ENCODE measurements at regions not wholly inside any gene's neighbourhood (a gene's known extent, or its start where the extent isn't known, plus 50 kb on each side); places are given as distances from the start of the nearest gene placed in this dataset.
A peak's percentile ranks its signal among the peaks of the same experiment; 100 is the strongest.

DNA sequence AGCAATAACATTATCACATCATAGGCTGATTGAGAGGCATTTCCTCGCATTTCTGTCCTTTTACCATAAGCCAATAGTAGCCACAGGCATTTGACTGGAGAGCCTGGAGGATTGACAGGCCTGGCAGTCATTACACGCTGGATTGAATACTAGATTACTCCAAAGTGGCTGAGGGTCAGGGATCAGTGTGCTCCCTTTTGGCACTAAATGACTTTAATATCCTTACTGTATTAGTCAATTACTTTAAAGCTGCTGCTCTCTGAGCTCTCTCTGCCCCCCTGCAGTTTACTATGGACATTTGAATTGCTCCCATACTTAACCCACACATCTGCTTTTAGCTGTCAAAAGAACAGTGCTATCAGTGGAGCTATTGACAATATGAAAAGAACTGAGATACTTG, 302.0 kb downstream of the TFEC start:
- TF ChIP-seq, protein P1, sequence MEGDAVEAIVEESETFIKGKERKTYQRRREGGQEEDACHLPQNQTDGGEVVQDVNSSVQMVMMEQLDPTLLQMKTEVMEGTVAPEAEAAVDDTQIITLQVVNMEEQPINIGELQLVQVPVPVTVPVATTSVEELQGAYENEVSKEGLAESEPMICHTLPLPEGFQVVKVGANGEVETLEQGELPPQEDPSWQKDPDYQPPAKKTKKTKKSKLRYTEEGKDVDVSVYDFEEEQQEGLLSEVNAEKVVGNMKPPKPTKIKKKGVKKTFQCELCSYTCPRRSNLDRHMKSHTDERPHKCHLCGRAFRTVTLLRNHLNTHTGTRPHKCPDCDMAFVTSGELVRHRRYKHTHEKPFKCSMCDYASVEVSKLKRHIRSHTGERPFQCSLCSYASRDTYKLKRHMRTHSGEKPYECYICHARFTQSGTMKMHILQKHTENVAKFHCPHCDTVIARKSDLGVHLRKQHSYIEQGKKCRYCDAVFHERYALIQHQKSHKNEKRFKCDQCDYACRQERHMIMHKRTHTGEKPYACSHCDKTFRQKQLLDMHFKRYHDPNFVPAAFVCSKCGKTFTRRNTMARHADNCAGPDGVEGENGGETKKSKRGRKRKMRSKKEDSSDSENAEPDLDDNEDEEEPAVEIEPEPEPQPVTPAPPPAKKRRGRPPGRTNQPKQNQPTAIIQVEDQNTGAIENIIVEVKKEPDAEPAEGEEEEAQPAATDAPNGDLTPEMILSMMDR (conservative IDR thresholded peaks at IDR 0.05) = no peak
- no peak overlapping the region for H3K27ac ChIP-seq

DNA sequence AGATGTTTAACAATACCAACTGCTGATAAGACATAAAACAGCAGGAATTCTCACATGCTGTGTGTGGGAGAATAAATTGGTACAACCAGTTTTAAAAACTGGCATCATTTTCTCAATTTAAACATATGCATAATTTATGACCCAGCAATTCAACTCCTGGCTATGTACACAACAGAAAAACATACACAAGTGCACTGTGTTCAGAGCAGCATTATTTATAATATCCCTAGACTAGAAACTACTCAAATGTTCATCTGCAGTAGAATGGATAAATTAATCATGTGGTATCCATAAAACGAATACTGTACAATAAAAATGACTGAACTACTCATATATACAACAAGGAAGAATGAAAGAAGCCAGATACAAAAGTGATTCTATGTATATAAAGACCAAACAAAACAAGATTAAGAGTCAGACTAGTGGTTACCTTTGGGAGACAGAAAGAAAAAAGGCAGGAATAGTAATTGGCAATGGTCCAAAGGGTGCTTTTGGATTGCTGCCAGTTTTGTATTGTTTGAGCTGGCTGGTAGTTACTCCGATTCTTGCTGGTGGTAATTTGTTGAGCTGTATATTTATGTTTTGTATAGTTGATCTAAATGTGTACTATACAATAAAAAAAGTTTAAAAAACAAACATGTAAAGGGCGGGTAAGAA, 306.0 kb downstream of the TFEC start:
- 0 out of 2 replicates have a peak overlapping the region, but pooled peaks have one; percentile 8 for H3K27ac ChIP-seq
- TF ChIP-seq, protein P1 (conservative IDR thresholded peaks at IDR 0.05) = no peak

DNA sequence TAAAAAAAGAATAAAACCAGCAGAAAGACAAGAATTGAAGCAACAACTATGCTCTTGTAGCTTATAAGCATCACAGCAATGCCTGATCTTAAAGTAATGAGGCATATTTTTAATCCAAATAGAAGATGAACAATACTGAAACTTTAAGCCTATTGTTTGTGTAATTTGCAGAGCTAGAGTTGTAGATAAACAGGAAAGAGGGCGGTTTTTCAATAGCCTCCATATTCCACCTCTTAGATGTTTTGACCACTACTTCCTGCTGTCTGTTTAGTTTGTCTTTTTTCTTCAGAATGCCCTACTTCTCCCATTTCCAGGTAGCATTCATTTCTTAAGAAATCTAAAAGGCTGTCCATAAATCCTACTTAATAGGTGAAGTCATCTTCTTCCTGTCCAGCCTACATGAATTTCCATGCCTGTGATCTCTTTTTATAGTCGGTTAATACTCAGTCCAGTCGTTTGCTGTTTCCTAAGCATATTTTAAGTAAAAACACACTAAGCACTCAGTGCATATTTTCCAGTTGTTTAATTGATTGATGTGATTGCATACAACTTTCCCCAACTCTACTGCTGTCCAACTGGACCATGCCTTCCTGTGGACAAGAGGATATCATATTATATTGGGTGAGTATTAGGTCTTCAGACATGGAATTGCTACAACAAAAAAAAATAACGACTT, 308.1 kb downstream of the TFEC start:
- no peak overlapping the region for H3K27ac ChIP-seq
- TF ChIP-seq, protein P1 (conservative IDR thresholded peaks at IDR 0.05) = no peak

DNA sequence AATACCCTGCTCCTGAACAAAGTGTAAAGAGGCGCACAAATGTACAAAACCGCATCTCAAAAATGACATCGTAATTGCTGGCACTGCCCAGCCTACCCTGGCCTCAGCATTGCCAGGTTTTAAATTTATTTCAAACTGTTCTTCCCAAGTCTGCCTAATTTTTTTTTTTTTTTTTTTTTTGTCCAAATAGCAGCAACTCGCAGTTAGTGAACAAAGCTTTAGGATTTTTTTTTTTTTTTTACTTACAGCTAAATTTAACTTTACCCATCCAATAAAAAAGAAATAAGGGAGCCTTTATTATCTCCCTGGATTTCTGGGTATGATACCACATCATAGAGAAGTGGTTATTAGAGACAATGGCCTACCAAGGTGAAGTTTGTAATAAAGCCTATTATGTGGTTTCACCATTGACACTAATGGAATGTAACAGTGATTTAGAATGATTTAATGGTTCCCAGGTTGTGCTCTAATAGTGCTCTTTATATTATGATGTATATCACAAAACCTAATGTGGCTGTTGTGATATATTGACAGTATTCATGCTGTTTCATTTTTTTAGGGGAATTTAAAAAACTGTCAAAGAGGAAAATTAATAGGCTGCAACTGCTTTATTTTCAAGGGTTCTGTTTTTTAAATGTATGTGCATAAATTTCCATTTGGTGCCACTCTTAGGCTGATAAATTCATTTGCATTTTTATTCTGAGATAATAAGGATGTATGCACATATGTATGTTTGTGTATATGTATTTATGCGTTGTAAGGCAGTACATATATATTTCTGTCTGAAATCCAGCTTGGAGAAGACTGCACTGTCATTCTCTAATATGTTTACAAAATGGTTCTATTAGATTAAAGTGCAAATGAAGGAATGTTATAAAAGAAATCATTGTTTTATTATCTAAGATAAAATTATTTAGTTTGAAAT, 309.0 kb downstream of the TFEC start:
- no peak overlapping the region for H3K27ac ChIP-seq
- TF ChIP-seq, protein P1 (conservative IDR thresholded peaks at IDR 0.05) = no peak

DNA sequence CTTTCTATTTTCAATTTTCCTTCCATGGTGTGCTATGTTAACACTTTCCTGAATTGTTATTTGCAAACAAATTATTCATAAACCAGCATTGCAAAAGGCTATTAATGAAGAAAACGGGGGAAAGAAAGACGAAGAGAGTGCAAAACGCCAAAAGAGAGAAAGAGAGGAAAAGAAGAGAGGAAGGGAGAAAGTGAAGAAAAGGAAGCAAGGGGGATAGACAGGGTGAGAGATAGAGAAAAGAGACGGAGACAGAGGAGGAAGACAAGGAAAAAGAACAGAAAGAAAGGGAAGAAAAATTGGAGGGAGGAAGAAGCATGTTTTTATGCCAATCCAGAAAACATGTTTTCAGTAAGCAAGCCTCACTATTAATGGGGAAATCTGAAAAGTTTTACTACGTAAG, 310.6 kb downstream of the TFEC start:
- TF ChIP-seq, protein P1 (conservative IDR thresholded peaks at IDR 0.05) = no peak
- no peak overlapping the region for H3K27ac ChIP-seq

DNA sequence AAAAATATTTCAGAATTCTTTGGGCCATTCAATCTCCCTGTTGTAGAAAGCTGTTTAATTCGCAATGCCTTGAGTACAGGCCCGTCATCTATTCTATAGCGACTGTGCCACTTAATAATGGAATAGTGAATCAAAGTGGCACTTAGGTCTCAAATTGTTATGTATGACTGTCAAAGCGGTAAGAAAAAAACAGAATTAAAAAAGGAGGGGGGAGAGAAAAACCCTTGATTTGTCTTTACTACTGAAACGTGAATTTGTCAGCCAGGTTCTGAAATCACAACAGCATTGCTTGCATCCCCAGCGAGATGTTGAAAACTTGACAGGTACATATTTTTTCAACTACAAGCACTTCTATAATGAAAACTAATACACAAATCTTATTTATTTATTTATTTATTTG, 320.9 kb downstream of the TFEC start:
- TF ChIP-seq, protein P1 (conservative IDR thresholded peaks at IDR 0.05) = no peak
- no peak overlapping the region for H3K27ac ChIP-seq

DNA sequence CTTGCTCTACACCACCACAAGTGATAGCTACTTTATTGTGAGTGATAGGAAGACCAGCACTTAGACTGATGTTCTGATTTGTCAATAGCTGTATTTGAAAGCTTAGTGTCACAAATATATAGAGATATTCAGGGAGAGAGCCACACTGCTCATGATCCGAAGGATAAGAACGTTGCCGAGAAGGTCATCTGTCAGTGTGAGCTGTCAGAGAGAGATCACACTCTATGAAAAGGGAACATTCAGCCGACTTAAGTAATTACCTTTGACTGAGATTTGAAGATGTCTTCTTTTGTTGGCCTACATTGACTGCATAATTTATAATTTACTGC, 322.6 kb downstream of the TFEC start:
- H3K27ac ChIP-seq = no peak overlapping the region
- TF ChIP-seq, protein P1 (conservative IDR thresholded peaks at IDR 0.05) = no peak

Measured in VCaP (cell line).